Thyroid gland (tissue), 4 donors: ENCODE measurements at regions not wholly inside any gene's neighbourhood (a gene's known extent, or its start where the extent isn't known, plus 50 kb on each side); places are given as distances from the start of the nearest gene placed in this dataset.

ENCODE experiments used
- CTCF ChIP-seq, 6 experiments: fragments of 200-600 bp in 3 of 6; fragments of 450-650 bp in 3 of 6; sonication (generic) in 3 of 6; IDR thresholded peaks; one replicate each; pipeline ENCODE4 v1.5.1; 2016 to 2019; ENCODE audit warnings: antibody characterized with exemption in 6 of 6, mild to moderate bottlenecking in 2 of 6, inconsistent platforms in 1 of 6, moderate library complexity in 1 of 6
- POLR2A ChIP-seq, 2 donors: fragments of 450-650 bp; IDR thresholded peaks; one replicate each; pipeline ENCODE4 v1.6.1; 2017; ENCODE audit warnings: antibody characterized with exemption in 2 of 2, mild to moderate bottlenecking in 2 of 2, moderate library complexity in 1 of 2

GRCh38 chr4:14790494-14790893 is 211.8 kb upstream of the CPEB2 start:
- TF ChIP-seq POLR2A (IDR thresholded peaks at IDR 0.05) (no peak), CTCF (IDR thresholded peaks at IDR 0.05) (no peak)
